Fibroblast of lung (primary cell): ENCODE measurements at regions not wholly inside any gene's neighbourhood (a gene's known extent, or its start where the extent isn't known, plus 50 kb on each side); places are given as distances from the start of the nearest gene placed in this dataset.

Experiments
- EZH2 ChIP-seq: IDR thresholded peaks from 2 replicates; pipeline ENCODE4 v1.5.1; 2012; ENCODE audit warnings: low read length, control low read depth, mild to moderate bottlenecking; ENCODE audit errors: missing control alignments
- TF ChIP-seq, protein P1 (sequence below), 2 donors: IDR thresholded peaks in 1 of 2; conservative IDR thresholded peaks in 1 of 2; 1 replicate in 1 of 2; 2 replicates in 1 of 2; pipeline ENCODE4 v1.5.1; 2011 to 2012; ENCODE audit warnings: low read length in 2 of 2, control low read depth in 1 of 2, inconsistent platforms in 1 of 2, low read depth in 1 of 2, mild to moderate bottlenecking in 1 of 2

DNA sequence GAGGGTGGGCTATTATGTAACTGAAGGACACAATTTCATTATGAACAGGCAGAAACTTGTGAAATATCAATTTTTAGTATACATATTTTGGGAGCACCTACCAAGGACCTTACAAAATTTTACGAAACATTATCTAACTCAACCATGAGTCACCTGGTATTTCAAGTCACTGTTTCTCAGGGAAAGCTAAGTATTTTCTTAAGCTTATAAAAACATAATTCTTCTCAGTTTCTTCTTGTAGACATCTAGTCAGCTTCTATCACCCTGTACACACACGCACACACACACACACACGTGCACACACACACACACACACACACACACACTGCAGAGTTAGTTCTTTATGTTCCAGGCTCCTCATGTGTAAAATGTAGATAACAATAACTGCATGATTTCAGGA lies 658.3 kb downstream of the TUSC7 start:
- TF ChIP-seq, protein P1, sequence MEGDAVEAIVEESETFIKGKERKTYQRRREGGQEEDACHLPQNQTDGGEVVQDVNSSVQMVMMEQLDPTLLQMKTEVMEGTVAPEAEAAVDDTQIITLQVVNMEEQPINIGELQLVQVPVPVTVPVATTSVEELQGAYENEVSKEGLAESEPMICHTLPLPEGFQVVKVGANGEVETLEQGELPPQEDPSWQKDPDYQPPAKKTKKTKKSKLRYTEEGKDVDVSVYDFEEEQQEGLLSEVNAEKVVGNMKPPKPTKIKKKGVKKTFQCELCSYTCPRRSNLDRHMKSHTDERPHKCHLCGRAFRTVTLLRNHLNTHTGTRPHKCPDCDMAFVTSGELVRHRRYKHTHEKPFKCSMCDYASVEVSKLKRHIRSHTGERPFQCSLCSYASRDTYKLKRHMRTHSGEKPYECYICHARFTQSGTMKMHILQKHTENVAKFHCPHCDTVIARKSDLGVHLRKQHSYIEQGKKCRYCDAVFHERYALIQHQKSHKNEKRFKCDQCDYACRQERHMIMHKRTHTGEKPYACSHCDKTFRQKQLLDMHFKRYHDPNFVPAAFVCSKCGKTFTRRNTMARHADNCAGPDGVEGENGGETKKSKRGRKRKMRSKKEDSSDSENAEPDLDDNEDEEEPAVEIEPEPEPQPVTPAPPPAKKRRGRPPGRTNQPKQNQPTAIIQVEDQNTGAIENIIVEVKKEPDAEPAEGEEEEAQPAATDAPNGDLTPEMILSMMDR (conservative IDR thresholded peaks at IDR 0.05 in 1 of 2, IDR thresholded peaks at IDR 0.05 in 1 of 2; ENCODE audit: low read depth in 1 of 2, low read length in 2 of 2) = no peak
- no peak for TF ChIP-seq EZH2
